ENCODE measurements at regions not wholly inside any gene's neighbourhood (a gene's known extent, or its start where the extent isn't known, plus 50 kb on each side); places are given as distances from the start of the nearest gene placed in this dataset.
"Not testable (repeated sequence)": the region's sequence is repeated elsewhere in the genome, so short reads cannot be mapped to it uniquely, and the experiment has no call there.

DNA sequence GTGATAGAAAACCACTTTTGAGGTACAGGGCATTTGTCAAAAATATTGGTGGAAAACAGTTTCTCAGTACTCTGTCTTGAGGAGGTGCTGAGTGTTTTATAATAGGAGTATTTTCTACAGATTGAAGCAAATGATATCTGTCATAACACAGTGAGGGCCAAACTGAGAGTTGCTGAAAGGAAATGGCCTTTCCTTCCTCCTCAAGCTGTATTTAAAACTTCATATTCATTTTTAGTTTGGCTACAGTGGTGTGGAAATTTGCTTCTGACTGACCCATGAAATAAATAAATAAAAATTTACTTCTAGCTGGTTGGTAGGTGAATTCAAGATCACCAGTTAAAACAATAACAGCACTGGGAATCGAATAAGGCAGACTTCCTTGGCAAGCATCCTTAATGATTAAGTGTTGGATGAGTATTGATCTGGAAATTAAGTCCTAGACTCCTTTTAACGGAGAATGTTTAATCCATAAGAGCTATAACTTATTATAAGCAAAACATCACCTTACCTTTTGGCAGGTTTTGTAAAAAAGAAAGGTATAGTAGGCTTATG, 828.6 kb upstream of the CITED2 start:
- no peak for DNase-seq

DNA sequence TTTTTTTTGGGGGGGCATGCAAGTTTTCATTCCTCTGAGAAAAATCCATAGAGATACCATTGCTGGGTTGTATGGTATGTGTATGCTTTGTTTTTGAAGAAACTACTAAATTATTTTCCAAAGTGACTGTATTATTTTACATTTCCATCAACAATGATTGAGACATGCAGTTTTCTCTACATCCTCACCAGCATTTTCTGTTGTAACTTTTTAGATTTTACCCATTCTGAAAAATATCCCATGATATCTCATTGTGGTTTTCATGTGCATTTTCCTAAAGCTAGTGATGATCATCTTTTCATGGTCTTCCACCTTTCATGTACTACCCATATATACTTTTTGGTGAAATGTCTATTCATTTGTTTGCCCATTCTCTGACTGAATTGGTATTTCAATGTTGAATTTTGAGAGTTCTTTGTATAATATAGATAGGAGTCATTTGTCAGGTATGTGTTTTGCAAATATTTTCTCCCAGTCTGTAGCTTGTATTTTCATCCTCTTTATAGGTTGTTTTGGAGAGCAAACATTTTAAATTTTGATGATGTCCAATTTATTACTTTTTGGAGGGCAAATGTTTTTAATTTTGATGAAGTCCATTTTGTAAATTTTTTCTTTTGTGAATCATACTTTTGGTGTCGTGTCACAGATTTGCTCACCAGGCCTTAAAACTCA, 827.5 kb upstream of the CITED2 start:
- no peak for DNase-seq

DNA sequence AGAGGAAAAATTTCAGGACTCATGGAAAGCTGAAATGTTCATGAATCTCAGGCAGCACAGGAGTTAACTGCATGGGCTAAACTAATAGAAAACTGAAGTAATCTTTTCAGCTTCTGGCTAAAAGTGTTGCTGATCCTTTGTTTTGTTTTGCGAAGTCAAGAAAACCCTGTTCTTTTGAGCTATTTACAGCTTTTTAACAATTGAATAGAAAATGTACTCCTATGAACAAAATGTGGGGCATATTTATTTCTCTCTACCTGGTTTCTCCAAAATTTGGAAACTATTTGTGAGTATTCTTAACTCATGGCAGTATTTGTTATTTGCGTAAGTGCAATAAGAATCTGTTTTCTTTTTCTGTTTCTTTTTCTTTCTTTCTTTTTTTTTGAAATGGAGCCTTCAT, 818.8 kb upstream of the CITED2 start:
- DNase-seq = no peak

DNA sequence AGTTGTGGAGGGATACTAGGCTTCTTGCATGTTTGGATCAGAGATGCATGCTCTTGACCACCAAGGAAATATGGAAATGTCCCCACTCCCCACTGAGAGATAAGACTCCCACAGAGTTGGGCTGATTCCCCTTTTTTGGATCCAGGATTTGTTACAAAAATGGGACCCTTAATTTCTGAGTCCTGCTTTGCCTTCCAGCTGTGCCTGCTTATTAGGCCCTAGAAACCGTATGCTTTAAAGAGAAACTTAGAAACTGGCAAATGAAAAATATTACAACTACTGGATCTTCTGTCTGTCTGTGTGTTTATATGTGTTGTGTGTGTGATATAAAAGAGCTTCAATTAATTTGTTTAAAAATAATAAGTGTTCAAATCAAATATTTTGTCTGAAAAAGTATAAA, 817.6 kb upstream of the CITED2 start:
- DNase-seq = no peak

DNA sequence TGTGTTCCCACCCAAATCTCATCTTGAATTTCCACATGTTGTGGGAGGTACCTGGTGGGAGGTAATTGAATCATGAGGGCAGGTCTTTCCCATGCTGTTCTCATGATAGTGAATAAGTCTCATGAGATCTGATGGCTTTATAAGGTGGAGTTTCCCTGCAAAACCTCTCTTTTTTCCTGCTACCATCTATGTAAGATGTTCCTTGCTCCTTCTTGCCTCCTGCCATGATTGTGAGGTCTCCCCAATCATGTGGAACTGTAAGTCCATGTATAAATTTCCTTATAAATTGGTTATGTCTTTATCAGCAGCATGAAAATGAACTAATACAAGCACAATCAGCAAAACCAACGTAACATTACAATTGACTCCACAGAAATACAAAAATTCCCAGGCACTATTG, 814.8 kb upstream of the CITED2 start:
- DNase-seq = not testable (repeated sequence)

DNA sequence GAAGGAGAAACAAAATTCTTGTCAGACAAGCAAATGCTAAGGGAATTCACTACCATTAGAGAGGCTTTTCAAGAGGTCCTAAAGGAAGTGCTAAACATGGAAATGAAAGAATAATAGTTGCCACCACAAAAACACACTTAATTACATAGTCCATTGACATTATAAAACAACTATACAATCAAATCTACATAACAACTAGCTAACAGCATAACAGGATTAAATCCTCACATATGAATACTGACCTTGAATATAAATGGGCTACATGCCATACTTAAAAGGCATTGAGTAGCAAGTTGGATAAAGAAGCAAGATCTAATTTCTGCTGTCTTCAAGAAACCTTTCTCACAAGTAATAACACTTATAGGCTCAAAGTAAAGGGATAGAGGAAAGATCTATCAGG, 811.5 kb upstream of the CITED2 start:
- DNase-seq = no peak

DNA sequence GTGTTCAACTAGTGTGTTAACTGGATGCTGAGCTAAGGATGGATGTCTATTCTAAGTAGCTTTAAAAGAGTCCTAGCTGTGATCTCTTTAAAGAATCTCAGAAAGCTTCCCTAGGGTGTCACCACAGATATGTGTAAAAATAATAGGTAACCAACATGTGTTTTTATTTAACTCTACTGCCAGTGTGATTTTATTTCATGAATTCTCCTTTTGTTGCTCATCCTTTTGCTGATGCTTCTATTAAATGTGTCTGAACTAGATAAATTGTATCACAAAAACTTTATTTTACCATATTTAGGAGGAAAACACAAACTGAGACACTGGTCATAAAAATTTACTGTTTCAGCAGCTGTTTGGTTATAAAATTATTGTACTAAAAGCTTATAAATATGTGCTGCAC, 809.4 kb upstream of the CITED2 start:
- DNase-seq = no peak

DNA sequence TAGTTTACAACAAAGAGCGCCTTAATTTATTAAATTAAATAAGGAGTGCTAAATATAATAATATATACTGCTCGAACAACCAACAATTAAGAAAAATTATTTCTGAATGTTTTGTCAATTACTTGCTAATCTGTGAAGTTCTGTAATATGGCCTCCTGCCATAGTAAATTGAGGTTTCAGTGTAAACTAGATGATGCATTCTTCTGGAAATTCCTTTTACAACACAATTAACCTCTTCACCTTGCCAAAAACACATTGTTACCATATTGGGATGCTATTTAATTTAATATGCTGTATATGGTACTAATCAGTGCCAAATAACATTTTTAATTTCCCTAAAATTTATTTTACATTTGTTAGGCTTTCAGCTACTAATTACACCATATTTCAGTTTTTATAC, 808.4 kb upstream of the CITED2 start:
- DNase-seq = no peak

DNA sequence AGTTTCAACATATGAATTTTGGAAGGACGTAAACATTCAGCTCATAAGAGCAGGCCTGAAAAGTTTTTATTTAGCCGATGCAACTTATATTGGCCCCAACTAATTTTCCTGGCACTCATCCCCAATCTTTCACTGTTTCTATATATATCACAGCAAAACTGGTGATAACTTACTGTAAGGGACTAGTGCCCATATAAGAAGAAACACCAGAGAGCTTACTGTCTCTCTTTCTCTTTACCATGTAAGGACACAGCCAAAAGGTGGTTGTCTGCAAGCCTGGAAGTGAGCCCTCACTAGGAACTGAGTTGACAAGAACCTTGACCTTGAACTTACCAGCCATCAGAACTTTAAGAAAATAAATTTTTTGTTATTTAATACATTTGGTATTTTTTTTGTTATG, 807.4 kb upstream of the CITED2 start:
- no peak for DNase-seq

DNA sequence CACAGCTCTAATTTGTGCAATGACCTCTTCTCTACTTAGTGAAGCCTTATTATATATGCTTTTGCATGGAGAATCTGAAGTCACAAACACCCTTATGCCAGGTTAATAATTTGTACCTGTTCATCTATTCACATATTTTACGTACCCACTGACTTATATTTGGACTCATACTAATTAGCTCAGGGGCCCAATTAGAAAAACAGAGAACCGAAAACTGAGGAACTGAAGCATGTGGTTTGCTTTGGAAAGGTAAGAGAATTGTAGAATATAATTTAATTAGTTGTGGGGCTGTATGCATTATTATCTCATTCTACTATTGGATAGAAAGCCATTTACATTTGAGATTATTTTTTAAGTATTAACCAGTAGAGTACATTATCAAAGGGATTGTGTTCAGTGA, 805.9 kb upstream of the CITED2 start:
- DNase-seq = no peak

DNA sequence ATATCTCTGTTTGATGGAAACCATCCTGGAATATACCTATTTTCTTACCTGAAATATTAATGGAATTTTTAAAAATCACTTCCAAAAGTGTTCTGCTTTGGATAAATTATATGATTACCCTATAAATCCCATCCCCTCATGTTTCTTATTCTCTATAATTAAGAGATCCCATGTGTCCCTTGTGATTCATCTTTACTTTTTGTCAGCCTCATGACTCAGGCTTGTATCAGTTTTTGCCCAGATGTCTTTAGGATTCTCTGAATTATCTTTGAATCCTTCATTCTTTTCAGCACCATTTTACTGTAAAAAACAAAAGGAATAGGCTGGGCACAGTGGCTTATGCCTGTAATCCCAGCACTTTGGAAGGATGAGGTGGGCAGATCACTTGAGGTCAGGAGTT, 804.5 kb upstream of the CITED2 start:
- DNase-seq = no peak

DNA sequence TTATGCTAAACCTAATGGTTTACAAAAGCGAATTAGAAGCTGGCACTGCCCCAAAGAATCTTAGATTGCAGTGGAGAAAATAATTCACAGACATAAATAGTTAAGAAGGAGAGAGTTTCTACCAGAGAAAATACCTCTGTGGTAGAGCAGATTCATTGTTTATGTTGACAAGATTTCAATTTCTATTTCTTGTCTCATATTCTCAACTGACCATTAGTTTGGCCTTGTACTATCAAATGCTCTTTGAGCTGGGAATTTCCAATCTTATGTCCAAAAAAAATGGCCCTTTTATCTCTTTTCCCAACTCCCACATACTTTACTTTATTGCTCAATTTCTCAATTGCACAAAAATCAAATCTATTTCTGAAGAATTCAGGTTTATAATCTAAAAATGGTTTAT, 804.1 kb upstream of the CITED2 start:
- no peak for DNase-seq

DNA sequence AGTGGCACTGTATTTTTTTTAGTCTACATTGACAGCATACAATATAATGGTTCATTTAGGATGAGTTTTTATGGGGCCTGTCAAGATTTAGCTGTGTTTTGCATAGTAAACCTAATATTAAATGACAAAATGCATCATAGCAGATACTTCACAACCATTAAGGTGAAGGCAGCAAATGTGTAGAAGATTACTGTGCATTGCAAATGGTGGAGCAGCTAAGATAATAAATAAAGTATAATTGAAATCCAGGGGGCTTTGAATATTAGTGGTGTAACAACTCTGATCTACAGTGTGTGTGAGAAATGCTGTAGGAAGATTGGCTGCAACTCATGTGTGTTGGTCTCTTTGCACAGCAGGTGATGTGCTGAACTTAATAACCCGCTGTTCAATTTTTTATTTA, 801.9 kb upstream of the CITED2 start:
- DNase-seq = no peak

DNA sequence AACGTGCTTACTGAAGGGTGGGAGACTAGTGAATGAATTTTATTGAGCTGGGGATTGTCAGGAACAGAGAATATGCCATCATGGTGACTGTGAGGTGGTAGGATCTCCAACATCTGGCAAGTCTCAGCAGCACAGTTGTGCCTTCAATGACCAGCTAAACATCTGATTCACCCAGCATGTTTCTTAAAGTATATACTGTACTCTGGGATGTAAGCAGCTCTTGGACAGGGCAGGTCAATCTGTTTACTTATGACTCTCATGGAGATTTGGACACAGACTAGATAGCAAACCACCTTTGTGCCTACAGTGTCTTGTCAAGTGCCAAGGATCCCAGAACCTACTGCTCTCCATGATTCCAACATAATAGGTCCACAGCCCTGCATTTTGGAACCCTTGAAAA, 801.0 kb upstream of the CITED2 start:
- no peak for DNase-seq

DNA sequence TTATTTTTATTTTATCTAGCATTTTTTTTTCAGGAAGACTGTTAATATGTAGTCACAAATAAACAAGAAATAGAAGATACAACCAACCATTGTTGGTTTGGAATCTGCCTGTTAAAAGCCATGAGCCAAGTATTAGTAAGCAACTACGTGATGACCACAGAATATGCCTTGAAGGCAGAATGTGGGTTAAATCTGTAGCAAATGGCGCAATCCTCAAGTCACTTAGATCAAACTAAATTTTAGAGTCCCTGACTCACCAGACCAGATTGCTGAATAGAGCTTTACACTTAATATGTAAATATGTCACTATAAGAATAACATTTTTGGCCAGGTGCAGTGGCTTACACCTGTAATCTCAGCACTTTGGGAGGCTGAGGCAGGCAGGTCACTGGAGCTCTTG, 800.1 kb upstream of the CITED2 start:
- no peak for DNase-seq

DNA sequence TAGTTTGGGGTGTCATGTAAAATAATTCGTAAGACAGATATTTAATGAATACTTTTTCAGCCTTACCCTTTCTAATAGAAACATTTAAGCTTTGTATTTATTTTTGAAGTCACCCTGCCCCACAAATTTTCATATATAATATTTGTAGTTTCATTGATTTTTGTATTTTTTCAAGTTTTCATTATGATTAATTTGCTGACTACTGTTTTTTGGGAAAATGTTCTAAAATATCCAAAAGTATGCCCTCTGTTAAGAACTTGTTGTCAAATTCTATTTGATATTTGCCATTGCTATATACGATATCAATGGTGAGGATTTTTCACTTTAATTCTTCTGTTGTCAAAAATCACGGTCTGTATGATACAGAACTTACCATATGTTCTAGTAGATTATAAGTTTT, 793.9 kb upstream of the CITED2 start:
- no peak for DNase-seq

DNA sequence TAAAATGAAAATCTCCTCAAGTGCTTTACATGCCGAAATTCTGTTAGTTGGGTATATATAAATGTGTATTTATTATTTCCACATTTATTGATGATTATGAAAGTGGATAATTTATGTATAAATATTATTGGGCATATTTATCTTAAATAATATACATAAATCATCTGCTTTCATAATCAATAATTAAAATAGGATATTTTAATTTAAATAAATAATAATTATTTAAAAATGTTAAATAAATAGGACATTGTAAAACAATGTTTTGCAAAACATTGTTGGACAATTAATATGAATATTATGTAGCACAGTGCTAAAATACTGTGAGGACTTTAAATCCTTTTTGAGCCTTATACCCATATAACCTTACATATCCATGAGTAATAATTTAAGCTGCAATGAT, 786.5 kb upstream of the CITED2 start:
- DNase-seq = no peak

DNA sequence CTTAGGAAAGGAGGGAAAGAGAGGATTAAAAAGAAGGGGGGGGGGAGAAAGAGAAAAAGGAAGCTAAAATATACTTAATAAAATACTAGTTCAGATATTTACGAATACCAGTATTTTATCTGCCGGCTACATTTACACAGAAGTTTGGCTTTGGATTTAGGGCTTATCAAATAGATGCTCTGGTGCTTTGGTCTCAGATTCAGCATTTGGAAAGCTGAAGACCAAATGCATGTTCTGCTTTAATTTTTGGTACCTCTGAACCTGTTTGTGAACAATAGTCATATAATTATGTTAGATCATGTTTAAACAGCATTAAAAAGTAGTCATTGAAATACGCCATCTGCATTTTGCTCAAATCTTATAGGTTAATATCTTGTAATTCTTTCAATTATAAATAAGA, 786.0 kb upstream of the CITED2 start:
- DNase-seq = no peak

DNA sequence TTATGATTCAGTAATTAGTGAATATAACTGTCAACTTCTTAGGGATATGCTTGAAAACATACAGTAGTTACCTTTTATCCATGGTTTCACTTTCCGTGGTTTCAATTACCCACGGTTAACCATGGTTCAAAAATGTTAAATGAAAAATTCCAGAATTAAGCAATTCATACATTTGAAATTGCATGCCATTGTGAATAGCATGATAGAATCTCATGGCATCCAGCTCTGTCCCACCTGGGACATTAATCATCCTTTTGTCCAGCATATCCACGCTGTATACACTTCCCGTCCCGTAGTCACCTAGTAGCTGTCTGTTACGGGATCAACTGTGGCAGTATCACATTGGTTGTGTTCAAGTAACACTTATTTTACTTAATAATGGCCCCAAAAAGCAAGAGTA, 781.7 kb upstream of the CITED2 start:
- no peak for DNase-seq

DNA sequence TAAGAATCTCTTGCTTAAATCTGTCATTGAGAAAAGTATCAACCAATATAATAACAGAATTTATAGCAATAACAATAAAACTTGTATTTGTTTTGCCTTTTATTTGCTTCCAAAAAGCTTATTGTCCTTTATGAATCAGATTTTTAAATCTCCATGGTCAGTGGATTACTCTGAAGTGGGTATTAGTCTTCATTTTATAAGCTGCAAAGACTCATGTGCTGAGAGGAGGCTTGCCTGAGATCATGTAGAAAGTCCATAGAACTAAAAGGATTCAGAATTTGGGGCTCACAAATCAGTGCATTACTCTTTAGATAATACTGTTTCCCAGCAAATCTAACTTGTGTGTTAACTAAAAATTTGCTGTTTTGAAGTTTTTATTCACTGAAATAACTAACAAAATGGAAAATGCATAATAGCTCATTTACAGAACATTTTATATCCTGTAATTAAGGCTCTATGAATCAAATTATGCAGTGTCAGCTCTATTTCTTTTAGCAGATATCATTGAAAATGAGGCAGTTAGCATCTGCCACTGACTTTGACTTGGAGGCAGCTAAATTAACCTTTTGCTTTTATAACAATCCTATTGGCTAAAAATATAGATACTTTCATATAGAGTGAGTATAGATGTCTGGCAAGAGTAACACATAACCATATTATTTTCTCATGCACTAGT, 781.1 kb upstream of the CITED2 start:
- DNase-seq = no peak

DNA sequence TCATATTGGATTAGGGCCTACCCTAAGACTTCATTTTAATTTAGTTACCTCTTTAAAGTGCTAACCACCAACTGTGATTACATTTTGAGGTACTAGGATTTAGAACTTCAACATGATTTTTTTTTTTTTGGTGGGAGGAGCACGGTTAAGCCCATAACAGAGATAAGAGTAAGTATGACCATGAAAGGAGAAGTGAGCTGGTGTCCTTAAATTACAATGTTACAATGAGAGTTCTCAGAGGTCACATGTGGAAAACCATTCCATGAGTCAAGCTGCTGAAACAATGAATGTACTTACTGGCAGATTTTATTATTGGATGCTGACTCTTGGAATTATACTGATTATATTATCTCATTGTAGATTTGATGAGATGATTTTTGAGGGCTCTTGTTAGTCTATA, 779.3 kb upstream of the CITED2 start:
- no peak for DNase-seq

DNA sequence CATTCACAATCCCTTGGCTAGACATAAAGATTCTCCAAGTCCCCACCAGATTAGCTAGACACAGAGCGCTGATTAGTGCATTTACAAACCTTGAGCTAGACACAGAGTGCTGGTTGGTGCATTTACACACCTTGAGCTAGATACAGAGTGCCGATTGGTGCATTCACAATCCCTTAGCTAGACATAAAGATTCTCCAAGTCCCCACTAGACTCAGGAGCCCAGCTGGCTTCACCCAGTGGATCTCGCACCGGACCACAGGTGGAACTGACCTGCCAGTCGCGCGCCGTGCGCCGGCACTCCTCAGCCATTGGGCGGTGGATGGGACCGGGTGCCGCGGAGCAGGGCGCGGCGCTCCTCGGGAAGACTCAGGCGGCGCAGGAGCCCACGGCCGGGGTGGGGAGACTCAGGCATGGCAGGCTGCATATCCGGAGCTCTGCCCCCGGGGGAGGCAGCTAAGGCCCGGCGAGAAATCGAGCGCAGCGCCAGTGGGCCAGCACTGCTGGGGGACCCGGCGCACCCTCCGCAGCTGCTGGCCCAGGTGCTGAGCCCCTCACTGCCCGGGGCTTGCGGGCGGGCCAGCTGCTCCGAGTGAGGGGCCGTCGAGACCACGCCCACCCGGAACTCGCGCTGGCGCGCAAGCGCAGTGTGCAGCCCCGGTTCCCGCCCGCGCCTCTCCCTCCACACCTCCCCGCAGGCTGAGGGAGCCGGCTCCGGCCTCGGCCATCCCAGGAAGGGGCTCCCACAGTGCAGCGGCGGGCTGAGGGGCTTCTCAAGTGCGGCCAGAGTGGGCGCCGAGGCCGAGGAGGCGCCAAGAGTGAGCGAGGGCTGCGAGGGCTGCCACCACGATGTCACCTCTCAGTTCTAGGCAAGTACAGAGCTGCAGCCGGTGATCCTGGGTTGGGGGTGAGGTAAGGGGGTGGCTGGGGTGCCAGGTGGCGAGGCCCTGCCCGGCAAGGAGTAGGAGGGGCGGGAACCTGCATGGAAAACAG, 773.7 kb upstream of the CITED2 start:
- DNase-seq = not testable (repeated sequence)

DNA sequence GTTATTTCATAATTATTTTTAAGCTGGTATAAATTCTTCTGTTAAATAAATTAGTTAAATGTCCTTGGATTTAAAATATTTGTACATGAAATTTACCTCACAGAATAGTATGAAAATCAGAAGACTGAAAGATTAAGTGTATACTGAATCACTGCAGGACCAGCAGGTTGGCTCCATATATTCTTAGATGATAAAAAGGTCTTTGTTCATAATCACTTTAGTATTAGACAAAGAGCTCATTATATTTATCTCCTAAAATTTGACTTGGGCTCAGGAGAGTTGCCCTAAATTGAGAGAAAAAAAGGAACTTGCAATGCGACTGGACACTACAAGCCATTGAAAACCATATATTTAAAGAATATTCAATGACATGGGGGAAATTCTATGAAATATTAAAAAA, 766.4 kb upstream of the CITED2 start:
- DNase-seq = no peak
